Liver (tissue), 8 donors: ENCODE measurements at regions not wholly inside any gene's neighbourhood (a gene's known extent, or its start where the extent isn't known, plus 50 kb on each side); places are given as distances from the start of the nearest gene placed in this dataset.

Experiments used
- DNase-seq: peaks from one replicate; pipeline ENCODE4 v3.0.0-alpha.2; 2017; ENCODE audit warnings: low spot score
- H3K27ac ChIP-seq, 2 donors: one replicate each; pipeline ENCODE4 v1.7.0; 2013; ENCODE audit warnings: inconsistent platforms in 2 of 2, low read length in 2 of 2, control low read depth in 1 of 2, low read depth in 1 of 2, mild to moderate bottlenecking in 1 of 2
- H3K27me3 ChIP-seq, 4 donors: one replicate each; pipeline versions ENCODE4 v1.6.1 to v1.7.0; 2013; ENCODE audit warnings: low read length in 3 of 4, inconsistent platforms in 1 of 4, mild to moderate bottlenecking in 1 of 4, moderate library complexity in 1 of 4; ENCODE audit not compliant: control insufficient read depth in 4 of 4, insufficient read depth in 4 of 4
- H3K36me3 ChIP-seq, 4 donors: one replicate each; pipeline versions ENCODE4 v1.6.1 to v1.7.0; 2013; ENCODE audit warnings: low read length in 3 of 4, mild to moderate bottlenecking in 3 of 4, low read depth in 1 of 4, moderate library complexity in 1 of 4; ENCODE audit not compliant: control insufficient read depth in 4 of 4, insufficient read depth in 3 of 4
- H3K4me1 ChIP-seq, 4 donors: one replicate each; pipeline versions ENCODE4 v1.6.1 to v1.7.0; 2013; ENCODE audit warnings: low read length in 3 of 4, mild to moderate bottlenecking in 3 of 4, moderate library complexity in 1 of 4; ENCODE audit not compliant: control insufficient read depth in 4 of 4, insufficient read depth in 4 of 4
- H3K4me3 ChIP-seq, 3 donors: one replicate each; pipeline versions ENCODE4 v1.6.1 to v1.7.0; 2013; ENCODE audit warnings: low read length in 3 of 3, control low read depth in 1 of 3, low read depth in 1 of 3, mild to moderate bottlenecking in 1 of 3
- H3K9ac ChIP-seq, 2 donors: one replicate each; pipeline ENCODE4 v1.7.0; 2013; ENCODE audit warnings: low read length in 2 of 2, mild to moderate bottlenecking in 2 of 2, moderate library complexity in 2 of 2, control low read depth in 1 of 2, low read depth in 1 of 2
- H3K9me3 ChIP-seq, 4 donors: one replicate each; pipeline versions ENCODE4 v1.6.1 to v1.7.0; 2013; ENCODE audit warnings: low read length in 3 of 4; ENCODE audit not compliant: control insufficient read depth in 4 of 4
- ATF3 ChIP-seq: IDR thresholded peaks from 2 replicates; pipeline ENCODE4 v1.6.1; 2016; ENCODE audit warnings: antibody characterized with exemption
- CTCF ChIP-seq: fragments of 150-350 bp; IDR thresholded peaks from 2 replicates; pipeline ENCODE4 v1.5.1; 2017; ENCODE audit warnings: improper control_type of control experiment, low read depth, low read length; ENCODE audit not compliant: missing input control
- EGR1 ChIP-seq, 2 donors: IDR thresholded peaks; 2 replicates each; pipeline ENCODE4 v1.6.1; 2016 to 2018; ENCODE audit warnings: antibody characterized with exemption in 2 of 2, low read depth in 2 of 2
- FOXA1 ChIP-seq: IDR thresholded peaks from 2 replicates; pipeline ENCODE4 v1.6.1; 2016; ENCODE audit warnings: antibody characterized with exemption
- FOXA2 ChIP-seq: IDR thresholded peaks from 2 replicates; pipeline ENCODE4 v1.6.1; 2016; ENCODE audit warnings: antibody characterized with exemption
- GABPA ChIP-seq, 2 donors: IDR thresholded peaks in 1 of 2; conservative IDR thresholded peaks in 1 of 2; 2 replicates each; pipeline ENCODE4 v1.6.1; 2016; ENCODE audit warnings: antibody characterized with exemption in 2 of 2, mild to moderate bottlenecking in 1 of 2, moderate library complexity in 1 of 2
- HNF4A ChIP-seq, 2 donors: conservative IDR thresholded peaks; 2 replicates each; pipeline ENCODE4 v1.6.1; 2016; ENCODE audit warnings: antibody characterized with exemption in 2 of 2, mild to moderate bottlenecking in 2 of 2
- HNF4G ChIP-seq: IDR thresholded peaks from 2 replicates; pipeline ENCODE4 v1.6.1; 2016; ENCODE audit warnings: antibody characterized with exemption
- JUND ChIP-seq, 2 donors: IDR thresholded peaks; 2 replicates each; pipeline ENCODE4 v1.6.1; 2016; ENCODE audit warnings: antibody characterized with exemption in 2 of 2
- MAX ChIP-seq: IDR thresholded peaks from 2 replicates; pipeline ENCODE4 v1.6.1; 2016; ENCODE audit warnings: antibody characterized with exemption
- NR2F2 ChIP-seq: IDR thresholded peaks from 2 replicates; pipeline ENCODE4 v1.6.1; 2016; ENCODE audit warnings: antibody characterized with exemption
- RAD21 ChIP-seq, 2 donors: IDR thresholded peaks; 2 replicates each; pipeline ENCODE4 v1.6.1; 2016; ENCODE audit warnings: antibody characterized with exemption in 2 of 2, mild to moderate bottlenecking in 2 of 2
- REST ChIP-seq: IDR thresholded peaks from 2 replicates; pipeline ENCODE4 v1.6.1; 2016; ENCODE audit warnings: antibody characterized with exemption, mild to moderate bottlenecking
- RXRA ChIP-seq, 2 donors: IDR thresholded peaks; 2 replicates each; pipeline ENCODE4 v1.6.1; 2017 to 2018; ENCODE audit warnings: antibody characterized with exemption in 2 of 2, mild to moderate bottlenecking in 1 of 2
- SP1 ChIP-seq: IDR thresholded peaks from 2 replicates; pipeline ENCODE4 v1.6.1; 2018; ENCODE audit warnings: antibody characterized with exemption, mild to moderate bottlenecking
- TAF1 ChIP-seq: conservative IDR thresholded peaks from 2 replicates; pipeline ENCODE4 v1.6.1; 2016; ENCODE audit warnings: antibody characterized with exemption, mild to moderate bottlenecking
- YY1 ChIP-seq: IDR thresholded peaks from 2 replicates; pipeline ENCODE4 v1.6.1; 2016; ENCODE audit warnings: antibody characterized with exemption, mild to moderate bottlenecking
- ZBTB33 ChIP-seq: IDR thresholded peaks from 2 replicates; pipeline ENCODE4 v1.6.1; 2016; ENCODE audit warnings: antibody characterized with exemption
- WGBS: extraction: QIAGEN DNeasy Blood & Tissue Kit; methylation state at CpG from one replicate; pipeline ENCODE4 v1.1.7; 2013; 5-methylcytosine and 5-hydroxymethylcytosine counted together
- donor health status: healthy.
- donor health status: healthy.
- donor health status: healthy.
- donor health status: healthy.
- donor health status: healthy.

GRCh38 chr6:159440911-159441703, 251.9 kb downstream of the SOD2 start (continued):
- TF ChIP-seq CTCF, result no peak

GRCh38 chr6:159440349-159440748, 252.7 kb downstream of the SOD2 start:
- Histone ChIP-seq H3K27me3 (no peaks in the 10 kb centered on the region), H3K36me3 (no peaks in the 10 kb centered on the region), H3K4me1 (peaks cover 0 to 2% (median 1%) of the 10 kb centered on the region in 4 donors), H3K27ac (no peak overlapping the region), H3K9ac (no peak overlapping the region), H3K4me3 (no peak overlapping the region), H3K9me3 (peaks cover 0 to 9% (median 0%) of the 10 kb centered on the region in 4 donors)
- no peak for DNase-seq
- TF ChIP-seq REST, result no peak
- TF ChIP-seq GABPA (IDR thresholded peaks at IDR 0.05 in 1 of 2, conservative IDR thresholded peaks at IDR 0.05 in 1 of 2), result no peak
- TF ChIP-seq TAF1, result no peak
- TF ChIP-seq RXRA (IDR thresholded peaks at IDR 0.05), result no peak
- no peak for TF ChIP-seq FOXA2
- TF ChIP-seq YY1, result no peak
- no peak for TF ChIP-seq HNF4A (conservative IDR thresholded peaks at IDR 0.05)
- no peak for TF ChIP-seq NR2F2
- no peak for TF ChIP-seq RAD21 (IDR thresholded peaks at IDR 0.05)
- no peak for TF ChIP-seq ATF3
- no peak for TF ChIP-seq CTCF
- no peak for TF ChIP-seq HNF4G
- TF ChIP-seq EGR1 (IDR thresholded peaks at IDR 0.05; ENCODE audit: low read depth in 2 of 2), result no peak
- no peak for TF ChIP-seq JUND (IDR thresholded peaks at IDR 0.05)
- no peak for TF ChIP-seq MAX
- TF ChIP-seq FOXA1, result no peak
- TF ChIP-seq SP1, result no peak
- TF ChIP-seq ZBTB33, result no peak
- WGBS, result 85% methylated on average over 4 of the region's 4 CpGs
